ENCODE measurements at regions not wholly inside any gene's neighbourhood (a gene's known extent, or its start where the extent isn't known, plus 50 kb on each side); places are given as distances from the start of the nearest gene placed in this dataset.

GRCh38 chr5:91264311-91265051 is 118.6 kb downstream of the ARRDC3 start:
- Mint-ChIP-seq H3K27me3 (ENCODE audit: unreplicated experiment) (no peaks in the 10 kb centered on the region), H3K4me1 (ENCODE audit: low read depth, unreplicated experiment) (peaks cover 28% of the 10 kb centered on the region), H3K9me3 (ENCODE audit: low read depth, unreplicated experiment) (no peaks in the 10 kb centered on the region), H3K36me3 (ENCODE audit: insufficient read depth, unreplicated experiment) (no peaks in the 10 kb centered on the region), H3K27ac (ENCODE audit: unreplicated experiment) (no peak overlapping the region), H3K4me3 (ENCODE audit: low read depth, unreplicated experiment) (no peak overlapping the region)
- CTCF ChIA-PET, result no interaction called here
- BruUV-seq (replicated peaks), result no TSS peak
- DNase-seq, result no peak
- intact Hi-C loops (cut with micrococcal nuclease; ENCODE audit: unreplicated experiment), result no loop called here
- no peak for TF ChIP-seq CTCF (IDR thresholded peaks at IDR 0.05; ENCODE audit: unreplicated experiment)

GRCh38 chr5:91263898-91264297 is 119.2 kb downstream of the ARRDC3 start:
- BruUV-seq (replicated peaks), result no TSS peak
- no peak for DNase-seq
- TF ChIP-seq CTCF (IDR thresholded peaks at IDR 0.05; ENCODE audit: unreplicated experiment), result no peak
- Mint-ChIP-seq H3K4me3 (ENCODE audit: low read depth, unreplicated experiment) (no peak overlapping the region), H3K27ac (ENCODE audit: unreplicated experiment) (no peak overlapping the region), H3K27me3 (ENCODE audit: unreplicated experiment) (no peaks in the 10 kb centered on the region), H3K4me1 (ENCODE audit: low read depth, unreplicated experiment) (peaks cover 28% of the 10 kb centered on the region), H3K9me3 (ENCODE audit: low read depth, unreplicated experiment) (no peaks in the 10 kb centered on the region), H3K36me3 (ENCODE audit: insufficient read depth, unreplicated experiment) (no peaks in the 10 kb centered on the region)
- intact Hi-C loops (cut with micrococcal nuclease; ENCODE audit: unreplicated experiment), result no loop called here
- CTCF ChIA-PET, result no interaction called here

GRCh38 chr5:91257301-91257700 is 125.8 kb downstream of the ARRDC3 start:
- intact Hi-C loops (cut with micrococcal nuclease; ENCODE audit: unreplicated experiment), result no loop called here
- BruUV-seq (replicated peaks), result no TSS peak
- Mint-ChIP-seq H3K9me3 (ENCODE audit: low read depth, unreplicated experiment) (no peaks in the 10 kb centered on the region), H3K27me3 (ENCODE audit: unreplicated experiment) (no peaks in the 10 kb centered on the region), H3K27ac (ENCODE audit: unreplicated experiment) (no peak overlapping the region), H3K4me1 (ENCODE audit: low read depth, unreplicated experiment) (no peaks in the 10 kb centered on the region), H3K36me3 (ENCODE audit: insufficient read depth, unreplicated experiment) (no peaks in the 10 kb centered on the region), H3K4me3 (ENCODE audit: low read depth, unreplicated experiment) (no peak overlapping the region)
- DNase-seq, result no peak
- no peak for TF ChIP-seq CTCF (IDR thresholded peaks at IDR 0.05; ENCODE audit: unreplicated experiment)
- CTCF ChIA-PET, result no interaction called here

- no peak overlapping the region for H3K4me3 Mint-ChIP-seq (ENCODE audit: low read depth, unreplicated experiment)
These were observed 127.0 kb downstream of the ARRDC3 start for GRCh38 chr5:91256142-91256524.

More at GRCh38 chr5:91256142-91256524, 127.0 kb downstream of the ARRDC3 start:
- Mint-ChIP-seq H3K36me3 (ENCODE audit: insufficient read depth, unreplicated experiment) (no peaks in the 10 kb centered on the region), H3K27me3 (ENCODE audit: unreplicated experiment) (no peaks in the 10 kb centered on the region), H3K9me3 (ENCODE audit: low read depth, unreplicated experiment) (no peaks in the 10 kb centered on the region), H3K27ac (ENCODE audit: unreplicated experiment) (no peak overlapping the region), H3K4me1 (ENCODE audit: low read depth, unreplicated experiment) (no peaks in the 10 kb centered on the region)
- intact Hi-C loops (cut with micrococcal nuclease; ENCODE audit: unreplicated experiment), result no loop called here
- no peak for TF ChIP-seq CTCF (IDR thresholded peaks at IDR 0.05; ENCODE audit: unreplicated experiment)
- no peak for DNase-seq
- CTCF ChIA-PET, result no interaction called here
- BruUV-seq (replicated peaks), result no TSS peak

Measured in Calu3 (cell line).